ENCODE measurements at regions not wholly inside any gene's neighbourhood (a gene's known extent, or its start where the extent isn't known, plus 50 kb on each side); places are given as distances from the start of the nearest gene placed in this dataset.

DNA sequence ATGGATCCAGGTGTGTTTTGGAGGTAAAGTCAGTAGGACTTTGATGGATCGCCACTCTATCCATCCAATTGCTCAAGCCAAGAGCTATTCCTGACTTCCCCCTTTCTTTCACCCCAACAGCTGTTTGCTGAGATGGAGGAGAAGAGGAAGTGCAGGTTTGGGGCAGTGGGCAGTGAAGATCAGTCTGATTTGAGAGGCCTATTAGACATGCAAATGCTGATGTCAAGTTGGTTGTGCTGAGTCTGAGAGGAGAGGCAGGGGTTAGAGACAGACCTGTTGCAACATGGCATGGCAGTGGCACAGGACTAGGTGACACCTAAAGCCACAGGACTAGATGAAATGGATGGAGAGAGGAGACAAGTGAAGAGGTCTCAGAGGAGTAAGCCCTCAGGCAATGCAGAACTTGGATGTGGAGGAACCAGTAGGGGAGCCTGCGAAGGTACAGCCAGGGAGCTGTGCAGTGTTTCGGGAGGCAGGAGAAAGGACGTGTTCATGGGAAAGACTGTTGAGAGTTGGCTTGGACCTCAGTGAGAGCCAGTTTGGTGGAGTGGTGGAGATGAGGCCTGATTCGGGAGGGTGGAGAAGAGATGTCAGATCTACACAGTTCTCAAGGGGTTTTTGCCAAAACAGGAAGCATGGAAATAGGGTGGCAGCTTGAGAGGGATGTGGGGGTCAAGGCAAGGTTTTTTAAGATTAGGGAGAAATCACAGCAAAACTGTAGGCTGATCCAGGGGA is 175.0 kb downstream of the MACROH2A1 start:
- H3K27ac ChIP-seq (ENCODE audit: low read depth, low read length): no peak overlapping the region
- TF ChIP-seq, protein P1, sequence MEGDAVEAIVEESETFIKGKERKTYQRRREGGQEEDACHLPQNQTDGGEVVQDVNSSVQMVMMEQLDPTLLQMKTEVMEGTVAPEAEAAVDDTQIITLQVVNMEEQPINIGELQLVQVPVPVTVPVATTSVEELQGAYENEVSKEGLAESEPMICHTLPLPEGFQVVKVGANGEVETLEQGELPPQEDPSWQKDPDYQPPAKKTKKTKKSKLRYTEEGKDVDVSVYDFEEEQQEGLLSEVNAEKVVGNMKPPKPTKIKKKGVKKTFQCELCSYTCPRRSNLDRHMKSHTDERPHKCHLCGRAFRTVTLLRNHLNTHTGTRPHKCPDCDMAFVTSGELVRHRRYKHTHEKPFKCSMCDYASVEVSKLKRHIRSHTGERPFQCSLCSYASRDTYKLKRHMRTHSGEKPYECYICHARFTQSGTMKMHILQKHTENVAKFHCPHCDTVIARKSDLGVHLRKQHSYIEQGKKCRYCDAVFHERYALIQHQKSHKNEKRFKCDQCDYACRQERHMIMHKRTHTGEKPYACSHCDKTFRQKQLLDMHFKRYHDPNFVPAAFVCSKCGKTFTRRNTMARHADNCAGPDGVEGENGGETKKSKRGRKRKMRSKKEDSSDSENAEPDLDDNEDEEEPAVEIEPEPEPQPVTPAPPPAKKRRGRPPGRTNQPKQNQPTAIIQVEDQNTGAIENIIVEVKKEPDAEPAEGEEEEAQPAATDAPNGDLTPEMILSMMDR (IDR thresholded peaks at IDR 0.05; ENCODE audit: extremely low read depth, low read depth, low read length): no peak
- DNase-seq (ENCODE audit: insufficient read length, low spot score, missing footprints): peak; percentile 17

DNA sequence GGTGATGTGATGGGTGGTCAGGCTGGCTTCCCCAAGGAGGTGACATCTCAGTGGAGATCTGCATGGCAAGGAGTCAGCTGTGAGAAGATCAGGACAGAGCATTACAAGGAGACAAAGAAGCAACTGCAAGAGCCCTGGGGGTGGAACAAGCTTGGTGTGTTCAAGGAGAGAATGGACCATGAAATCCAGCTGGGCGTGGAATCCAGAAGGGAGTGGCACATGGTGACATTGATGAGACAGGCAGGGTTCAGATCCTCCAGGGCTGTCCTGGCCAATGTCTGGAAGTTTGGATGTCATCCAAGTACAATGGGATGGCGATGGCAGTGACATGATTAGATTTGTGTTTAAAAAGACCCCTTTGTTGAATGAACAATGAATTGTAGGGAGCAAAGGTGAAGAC is 175.6 kb downstream of the MACROH2A1 start:
- H3K4me1 ChIP-seq (ENCODE audit: insufficient read depth, low read length): no peaks in the 10 kb centered on the region
- no peaks in the 10 kb centered on the region for H3K36me3 ChIP-seq (ENCODE audit: insufficient read depth, low read length)
- no peaks in the 10 kb centered on the region for H4K20me1 ChIP-seq (ENCODE audit: insufficient read depth, low read length)
- H3K4me3 ChIP-seq (ENCODE audit: insufficient read depth, low read length): no peak overlapping the region
- H3K9me3 ChIP-seq (ENCODE audit: low read depth, low read length): no peaks in the 10 kb centered on the region
- H3K4me2 ChIP-seq (ENCODE audit: insufficient read depth, low read length): no peak overlapping the region
- H2AFZ ChIP-seq (ENCODE audit: low read length): no peak overlapping the region
- TF ChIP-seq, protein P1 (IDR thresholded peaks at IDR 0.05; ENCODE audit: extremely low read depth, low read depth, low read length): no peak
- no peak for DNase-seq (ENCODE audit: insufficient read length, low spot score, missing footprints)
- no peaks in the 10 kb centered on the region for H3K27me3 ChIP-seq (ENCODE audit: insufficient read depth, low read length)
- no peaks in the 10 kb centered on the region for H3K79me2 ChIP-seq (ENCODE audit: insufficient read depth, low read length)
- no peak overlapping the region for H3K27ac ChIP-seq (ENCODE audit: low read depth, low read length)

More for the DNA sequence above, 175.0 kb downstream of the MACROH2A1 start:
- H3K9me3 ChIP-seq (ENCODE audit: low read depth, low read length): no peaks in the 10 kb centered on the region
- H3K36me3 ChIP-seq (ENCODE audit: insufficient read depth, low read length): no peaks in the 10 kb centered on the region
- no peak overlapping the region for H3K4me2 ChIP-seq (ENCODE audit: insufficient read depth, low read length)
- no peak overlapping the region for H2AFZ ChIP-seq (ENCODE audit: low read length)
- H4K20me1 ChIP-seq (ENCODE audit: insufficient read depth, low read length): no peaks in the 10 kb centered on the region
- H3K4me1 ChIP-seq (ENCODE audit: insufficient read depth, low read length): no peaks in the 10 kb centered on the region
- no peaks in the 10 kb centered on the region for H3K27me3 ChIP-seq (ENCODE audit: insufficient read depth, low read length)
- H3K4me3 ChIP-seq (ENCODE audit: insufficient read depth, low read length): no peak overlapping the region
- H3K79me2 ChIP-seq (ENCODE audit: insufficient read depth, low read length): no peaks in the 10 kb centered on the region

DNA sequence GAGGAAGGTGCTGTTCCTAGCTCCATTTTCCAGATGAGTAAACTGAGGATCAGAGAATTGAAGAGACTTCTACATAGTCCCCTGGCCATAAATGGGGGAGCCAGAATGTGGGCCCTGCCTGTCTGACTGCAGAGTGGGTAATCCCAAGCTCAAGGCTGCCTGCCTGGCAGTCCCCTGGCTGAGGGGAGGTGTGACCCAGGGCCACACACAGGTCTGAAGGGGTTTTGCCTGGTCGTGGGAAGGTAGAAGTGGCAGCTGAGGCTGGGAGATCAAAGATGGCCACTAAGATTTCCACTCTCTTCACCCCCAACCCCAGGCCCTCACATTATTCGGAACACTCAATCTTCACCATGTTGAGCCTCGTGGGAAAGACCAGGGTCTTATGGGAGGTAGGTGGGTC is 176.3 kb downstream of the MACROH2A1 start:
- Histone ChIP-seq H3K27me3 (ENCODE audit: insufficient read depth, low read length) (no peaks in the 10 kb centered on the region), H3K4me2 (ENCODE audit: insufficient read depth, low read length) (no peak overlapping the region), H3K79me2 (ENCODE audit: insufficient read depth, low read length) (no peaks in the 10 kb centered on the region), H3K9me3 (ENCODE audit: low read depth, low read length) (no peaks in the 10 kb centered on the region), H4K20me1 (ENCODE audit: insufficient read depth, low read length) (no peaks in the 10 kb centered on the region), H3K4me3 (ENCODE audit: insufficient read depth, low read length) (no peak overlapping the region), H3K36me3 (ENCODE audit: insufficient read depth, low read length) (no peaks in the 10 kb centered on the region), H3K27ac (ENCODE audit: low read depth, low read length) (no peak overlapping the region), H3K4me1 (ENCODE audit: insufficient read depth, low read length) (no peaks in the 10 kb centered on the region), H2AFZ (ENCODE audit: low read length) (no peak overlapping the region)
- TF ChIP-seq, protein P1 (IDR thresholded peaks at IDR 0.05; ENCODE audit: extremely low read depth, low read depth, low read length): no peak
- DNase-seq (ENCODE audit: insufficient read length, low spot score, missing footprints): peak; percentile 43

DNA sequence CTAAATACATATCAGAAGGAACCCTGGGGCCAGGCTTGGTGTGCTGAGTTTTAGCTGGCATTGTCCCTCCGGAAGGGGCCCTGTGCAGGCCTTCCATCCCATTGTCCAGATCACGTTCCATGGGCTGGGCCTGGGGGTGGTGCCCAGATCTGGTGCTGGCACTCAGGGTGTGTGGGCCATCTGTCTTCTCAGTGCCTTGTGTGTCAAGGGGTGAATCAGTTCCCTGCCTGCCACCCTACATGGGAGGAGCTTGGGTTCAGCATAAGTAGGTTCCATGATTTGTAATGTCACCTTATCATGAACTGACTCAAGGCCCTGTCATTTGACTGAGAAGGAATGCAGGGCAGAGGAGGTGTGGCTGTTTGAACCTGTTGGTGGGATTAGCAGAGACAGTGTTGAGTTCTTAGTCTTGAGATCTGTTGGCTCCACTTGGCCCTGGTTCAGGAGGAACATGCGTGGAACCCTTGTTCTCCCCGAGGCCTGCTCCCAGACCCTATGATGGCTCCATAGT is 176.8 kb downstream of the MACROH2A1 start:
- no peak overlapping the region for H3K4me2 ChIP-seq (ENCODE audit: insufficient read depth, low read length)
- H3K36me3 ChIP-seq (ENCODE audit: insufficient read depth, low read length): no peaks in the 10 kb centered on the region
- no peak overlapping the region for H2AFZ ChIP-seq (ENCODE audit: low read length)
- no peaks in the 10 kb centered on the region for H3K27me3 ChIP-seq (ENCODE audit: insufficient read depth, low read length)
- H3K9me3 ChIP-seq (ENCODE audit: low read depth, low read length): no peaks in the 10 kb centered on the region
- H3K79me2 ChIP-seq (ENCODE audit: insufficient read depth, low read length): no peaks in the 10 kb centered on the region
- TF ChIP-seq, protein P1 (IDR thresholded peaks at IDR 0.05; ENCODE audit: extremely low read depth, low read depth, low read length): no peak
- H4K20me1 ChIP-seq (ENCODE audit: insufficient read depth, low read length): no peaks in the 10 kb centered on the region
- no peak overlapping the region for H3K4me3 ChIP-seq (ENCODE audit: insufficient read depth, low read length)
- no peak overlapping the region for H3K27ac ChIP-seq (ENCODE audit: low read depth, low read length)
- no peaks in the 10 kb centered on the region for H3K4me1 ChIP-seq (ENCODE audit: insufficient read depth, low read length)
- DNase-seq (ENCODE audit: insufficient read length, low spot score, missing footprints): peak; percentile 36
